ENCODE measurements at regions not wholly inside any gene's neighbourhood (a gene's known extent, or its start where the extent isn't known, plus 50 kb on each side); places are given as distances from the start of the nearest gene placed in this dataset.

GRCh38 chr2:120452131-120452530, 106.2 kb downstream of the INHBB start:
- DNase-seq: no peak
- Mint-ChIP-seq H3K9me3 (peaks cover 6% of the 10 kb centered on the region), H3K36me3 (ENCODE audit: low read depth) (peaks cover 4% of the 10 kb centered on the region), H3K4me1 (no peaks in the 10 kb centered on the region), H3K27me3 (ENCODE audit: low read depth, poor library complexity) (peaks cover 66% of the 10 kb centered on the region), H3K27ac (no peak overlapping the region), H3K4me3 (no peak overlapping the region)
- TF ChIP-seq, protein P1, sequence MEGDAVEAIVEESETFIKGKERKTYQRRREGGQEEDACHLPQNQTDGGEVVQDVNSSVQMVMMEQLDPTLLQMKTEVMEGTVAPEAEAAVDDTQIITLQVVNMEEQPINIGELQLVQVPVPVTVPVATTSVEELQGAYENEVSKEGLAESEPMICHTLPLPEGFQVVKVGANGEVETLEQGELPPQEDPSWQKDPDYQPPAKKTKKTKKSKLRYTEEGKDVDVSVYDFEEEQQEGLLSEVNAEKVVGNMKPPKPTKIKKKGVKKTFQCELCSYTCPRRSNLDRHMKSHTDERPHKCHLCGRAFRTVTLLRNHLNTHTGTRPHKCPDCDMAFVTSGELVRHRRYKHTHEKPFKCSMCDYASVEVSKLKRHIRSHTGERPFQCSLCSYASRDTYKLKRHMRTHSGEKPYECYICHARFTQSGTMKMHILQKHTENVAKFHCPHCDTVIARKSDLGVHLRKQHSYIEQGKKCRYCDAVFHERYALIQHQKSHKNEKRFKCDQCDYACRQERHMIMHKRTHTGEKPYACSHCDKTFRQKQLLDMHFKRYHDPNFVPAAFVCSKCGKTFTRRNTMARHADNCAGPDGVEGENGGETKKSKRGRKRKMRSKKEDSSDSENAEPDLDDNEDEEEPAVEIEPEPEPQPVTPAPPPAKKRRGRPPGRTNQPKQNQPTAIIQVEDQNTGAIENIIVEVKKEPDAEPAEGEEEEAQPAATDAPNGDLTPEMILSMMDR (IDR thresholded peaks at IDR 0.05): no peak

DNA sequence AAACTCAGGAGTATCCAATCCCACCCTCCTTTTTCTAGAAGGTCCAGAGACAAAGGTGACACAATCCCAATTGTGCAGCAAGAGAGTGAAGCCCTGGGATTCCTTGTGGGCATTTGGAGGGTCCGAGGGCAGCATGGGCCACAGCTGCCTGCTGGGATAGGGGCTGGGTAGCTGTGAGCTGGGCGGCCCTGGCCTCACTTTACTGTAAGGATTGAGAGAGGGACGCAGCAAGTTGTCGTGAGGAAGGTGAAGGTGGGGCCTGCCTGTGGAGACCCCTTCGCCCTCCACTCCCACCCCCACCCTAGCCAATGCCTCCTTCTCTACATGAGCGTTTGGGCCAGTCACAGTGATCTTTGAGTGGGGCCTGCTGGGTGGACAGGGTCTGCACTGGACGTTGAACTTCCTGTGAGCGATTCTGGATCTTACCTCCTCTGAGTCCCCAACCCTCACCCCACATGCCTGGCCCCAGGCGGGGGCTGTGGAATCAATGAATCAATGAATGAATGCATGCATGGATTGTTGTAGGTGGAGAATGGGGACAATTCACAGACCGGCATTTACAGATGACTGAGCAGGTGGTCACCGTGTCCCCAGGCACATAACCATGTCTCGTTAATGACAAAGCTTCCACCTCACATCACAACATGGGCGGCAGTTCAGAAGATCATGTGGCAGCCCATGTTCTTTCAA, 107.2 kb downstream of the INHBB start:
- no peak overlapping the region for H3K27ac Mint-ChIP-seq

DNA sequence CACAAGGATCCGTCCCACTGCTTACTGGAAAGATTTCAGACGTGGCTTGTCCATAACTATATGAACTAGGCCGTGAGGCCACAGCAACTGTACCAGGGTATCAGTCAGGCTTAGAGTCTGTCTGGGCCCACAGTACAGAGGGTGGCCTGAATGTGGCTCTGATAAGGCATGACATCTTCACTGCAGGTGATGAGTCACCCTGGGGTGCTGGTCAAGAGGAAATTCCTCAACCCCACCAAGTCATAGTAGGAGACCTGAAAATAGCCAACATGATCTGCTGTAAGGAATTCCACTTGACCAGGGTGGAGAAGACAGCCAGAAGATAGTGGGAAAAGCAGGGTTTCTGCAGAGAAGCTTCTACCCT, 107.7 kb downstream of the INHBB start:
- no peak overlapping the region for H3K4me3 Mint-ChIP-seq
- TF ChIP-seq, protein P1 (IDR thresholded peaks at IDR 0.05): no peak
- no peak overlapping the region for H3K27ac Mint-ChIP-seq
- H3K4me1 Mint-ChIP-seq: no peaks in the 10 kb centered on the region
- peaks cover 21% of the 10 kb centered on the region for H3K9me3 Mint-ChIP-seq
- H3K27me3 Mint-ChIP-seq (ENCODE audit: low read depth, poor library complexity): peaks cover 59% of the 10 kb centered on the region
- DNase-seq: no peak
- peaks cover 11% of the 10 kb centered on the region for H3K36me3 Mint-ChIP-seq (ENCODE audit: low read depth)

More for the DNA sequence above, 107.2 kb downstream of the INHBB start:
- H3K27me3 Mint-ChIP-seq (ENCODE audit: low read depth, poor library complexity): peaks cover 62% of the 10 kb centered on the region
- no peaks in the 10 kb centered on the region for H3K4me1 Mint-ChIP-seq
- TF ChIP-seq, protein P1 (IDR thresholded peaks at IDR 0.05): no peak
- H3K9me3 Mint-ChIP-seq: peaks cover 15% of the 10 kb centered on the region
- no peak overlapping the region for H3K4me3 Mint-ChIP-seq
- peaks cover 11% of the 10 kb centered on the region for H3K36me3 Mint-ChIP-seq (ENCODE audit: low read depth)
- DNase-seq: no peak

DNA sequence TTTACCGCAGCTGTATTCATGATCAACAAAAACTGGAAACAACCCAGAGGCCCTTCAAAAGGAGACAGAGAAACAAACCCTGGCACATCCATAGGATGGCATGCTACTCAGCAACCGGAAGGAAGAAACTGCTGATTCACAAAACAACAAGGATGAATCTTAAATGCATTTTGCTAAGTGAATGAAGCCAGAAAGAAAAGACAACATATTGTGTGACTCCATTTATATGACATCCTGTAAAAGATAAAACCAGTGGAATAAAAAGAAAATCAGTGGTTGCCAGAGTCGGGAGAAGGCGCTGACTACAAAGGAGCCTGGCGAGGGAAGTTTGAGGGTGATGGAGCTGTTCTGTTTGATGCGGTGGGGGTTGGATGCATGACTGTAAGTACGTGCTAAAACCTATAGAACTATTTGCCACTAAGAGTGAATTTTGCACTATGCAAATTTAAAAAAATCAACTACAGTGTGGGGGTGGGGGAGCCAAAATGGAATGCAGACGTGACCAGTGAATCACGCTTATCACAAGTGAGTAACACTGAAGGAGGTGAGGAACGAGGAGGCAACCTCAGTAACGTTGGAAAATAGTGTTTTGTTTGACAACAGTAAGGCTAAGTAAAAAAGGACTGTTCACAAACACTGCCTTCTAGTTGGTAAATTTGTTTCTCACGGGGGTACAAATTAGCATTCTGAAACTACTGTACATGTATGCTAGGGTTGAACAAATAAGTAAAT, 108.9 kb downstream of the INHBB start:
- DNase-seq: no peak
- TF ChIP-seq, protein P1 (IDR thresholded peaks at IDR 0.05): no peak
- H3K9me3 Mint-ChIP-seq: peaks cover 31% of the 10 kb centered on the region
- peaks cover 11% of the 10 kb centered on the region for H3K36me3 Mint-ChIP-seq (ENCODE audit: low read depth)
- no peak overlapping the region for H3K27ac Mint-ChIP-seq
- H3K4me1 Mint-ChIP-seq: no peaks in the 10 kb centered on the region
- no peak overlapping the region for H3K4me3 Mint-ChIP-seq
- peaks cover 62% of the 10 kb centered on the region for H3K27me3 Mint-ChIP-seq (ENCODE audit: low read depth, poor library complexity)

DNA sequence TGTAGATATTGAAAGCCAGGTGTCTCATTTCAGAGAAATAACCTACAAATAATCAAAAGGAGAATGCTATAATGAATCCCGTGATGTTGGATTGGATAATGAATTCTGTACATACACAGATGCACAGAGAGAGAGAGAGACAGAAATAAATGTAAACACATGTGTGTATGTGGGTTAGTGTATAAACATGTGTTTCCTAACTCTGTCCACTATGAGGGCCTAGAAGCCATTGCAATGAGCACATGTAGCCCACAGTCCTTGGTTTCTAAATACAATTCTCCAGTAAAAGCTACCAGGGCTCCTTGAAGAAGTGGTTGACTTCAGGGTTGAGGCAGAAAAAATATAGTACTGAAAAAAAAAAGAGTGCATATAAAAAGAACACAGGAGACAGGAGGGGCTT, 109.5 kb downstream of the INHBB start:
- Mint-ChIP-seq H3K27me3 (ENCODE audit: low read depth, poor library complexity) (peaks cover 62% of the 10 kb centered on the region), H3K27ac (no peak overlapping the region), H3K4me3 (no peak overlapping the region), H3K36me3 (ENCODE audit: low read depth) (peaks cover 11% of the 10 kb centered on the region), H3K4me1 (no peaks in the 10 kb centered on the region), H3K9me3 (peaks cover 32% of the 10 kb centered on the region)
- TF ChIP-seq, protein P1 (IDR thresholded peaks at IDR 0.05): no peak
- DNase-seq: no peak
